Mucosa of descending colon (tissue), 3 donors: ENCODE measurements at regions not wholly inside any gene's neighbourhood (a gene's known extent, or its start where the extent isn't known, plus 50 kb on each side); places are given as distances from the start of the nearest gene placed in this dataset.
A peak's percentile ranks its signal among the peaks of the same experiment; 100 is the strongest.

Source experiments
- ATAC-seq: fragments of 200-7000 bp; cut with Tn5 transposase; one replicate; pipeline ENCODE4 v1.9.1; 2020; ENCODE audit warnings: mild to moderate bottlenecking, moderate library complexity
- DNase-seq, 3 donors: peaks; one replicate each; pipeline ENCODE4 v3.0.0-alpha.2; 2020
- H3K36me3 ChIP-seq: fragments of 200-600 bp; one replicate; pipeline ENCODE4 v1.8.0; 2021; ENCODE audit warnings: low read depth, mild to moderate bottlenecking
- H3K4me1 ChIP-seq: fragments of 200-600 bp; one replicate; pipeline ENCODE4 v1.8.0; 2021; ENCODE audit warnings: low read depth, mild to moderate bottlenecking
- H3K4me3 ChIP-seq: fragments of 200-600 bp; one replicate; pipeline ENCODE4 v1.8.0; 2021; ENCODE audit warnings: mild to moderate bottlenecking
- H3K9me3 ChIP-seq: fragments of 200-600 bp; one replicate; pipeline ENCODE4 v1.8.0; 2021; ENCODE audit warnings: mild to moderate bottlenecking
- intact Hi-C, 2 donors: fragments of 100-400 bp; cut with DNase I in 1 of 2; cut with micrococcal nuclease in 1 of 2; formaldehyde crosslinking; loops; one replicate each; pipeline versions ENCODE4 v1.11.0 to v1.11.1; 2022; cut with DNase I, micrococcal nuclease
- TF ChIP-seq, protein P1 (sequence below): fragments of 200-600 bp; IDR thresholded peaks from one replicate; pipeline ENCODE4 v1.8.0; 2022; ENCODE audit warnings: antibody characterized with exemption, mild to moderate bottlenecking
- donor health status: DM: no; HTN: no; CAD: no; lungs with moderate emphysema.
- donor health status: DM: no; HTN: no; CAD: no.
- donor health status: DM: no; HTN: yes; CAD: no.

GRCh38 chr9:95731876-95732275 is 143.6 kb upstream of the ERCC6L2 start:
- H3K9me3 ChIP-seq, result no peaks in the 10 kb centered on the region
- no peak for DNase-seq
- peaks cover 16% of the 10 kb centered on the region for H3K4me1 ChIP-seq
- intact Hi-C loops, result no loop called here
- TF ChIP-seq, protein P1, sequence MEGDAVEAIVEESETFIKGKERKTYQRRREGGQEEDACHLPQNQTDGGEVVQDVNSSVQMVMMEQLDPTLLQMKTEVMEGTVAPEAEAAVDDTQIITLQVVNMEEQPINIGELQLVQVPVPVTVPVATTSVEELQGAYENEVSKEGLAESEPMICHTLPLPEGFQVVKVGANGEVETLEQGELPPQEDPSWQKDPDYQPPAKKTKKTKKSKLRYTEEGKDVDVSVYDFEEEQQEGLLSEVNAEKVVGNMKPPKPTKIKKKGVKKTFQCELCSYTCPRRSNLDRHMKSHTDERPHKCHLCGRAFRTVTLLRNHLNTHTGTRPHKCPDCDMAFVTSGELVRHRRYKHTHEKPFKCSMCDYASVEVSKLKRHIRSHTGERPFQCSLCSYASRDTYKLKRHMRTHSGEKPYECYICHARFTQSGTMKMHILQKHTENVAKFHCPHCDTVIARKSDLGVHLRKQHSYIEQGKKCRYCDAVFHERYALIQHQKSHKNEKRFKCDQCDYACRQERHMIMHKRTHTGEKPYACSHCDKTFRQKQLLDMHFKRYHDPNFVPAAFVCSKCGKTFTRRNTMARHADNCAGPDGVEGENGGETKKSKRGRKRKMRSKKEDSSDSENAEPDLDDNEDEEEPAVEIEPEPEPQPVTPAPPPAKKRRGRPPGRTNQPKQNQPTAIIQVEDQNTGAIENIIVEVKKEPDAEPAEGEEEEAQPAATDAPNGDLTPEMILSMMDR, result no peak
- no peak overlapping the region for H3K4me3 ChIP-seq
- no peaks in the 10 kb centered on the region for H3K36me3 ChIP-seq
- ATAC-seq, result no peak

DNA sequence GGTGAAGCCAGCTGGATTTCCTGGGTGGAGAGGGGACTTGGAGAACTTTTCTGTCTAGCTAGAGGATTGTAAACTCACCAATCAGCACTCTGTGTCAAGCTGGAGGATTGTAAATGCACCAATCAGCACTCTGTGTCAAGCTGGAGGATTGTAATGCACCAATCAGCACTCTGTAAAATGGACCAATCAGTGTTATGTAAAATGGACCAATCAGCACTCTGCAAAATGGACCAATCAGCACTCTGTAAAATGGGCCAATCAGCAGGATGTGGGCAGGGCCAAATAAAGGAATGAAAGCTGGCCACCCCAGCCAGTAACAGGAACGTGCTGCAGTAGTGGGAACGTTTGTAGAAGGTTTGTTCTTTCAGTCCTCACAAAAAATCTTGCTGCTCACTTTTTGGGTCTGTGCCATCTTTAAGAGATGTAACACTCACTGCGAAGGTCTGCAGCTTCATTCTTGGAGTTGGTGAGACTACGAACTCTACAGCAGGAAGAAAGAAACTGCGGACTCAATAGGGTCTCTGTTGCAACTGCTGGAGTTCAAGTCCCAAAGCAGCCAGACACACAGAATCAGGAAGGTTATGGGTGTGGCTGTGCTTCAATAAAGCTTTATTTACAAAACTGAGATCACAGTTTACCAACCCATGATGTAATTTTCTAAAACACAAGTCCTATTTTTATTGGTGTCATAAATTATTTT is 145.7 kb upstream of the ERCC6L2 start:
- Histone ChIP-seq H3K4me3 (no peak overlapping the region), H3K36me3 (no peaks in the 10 kb centered on the region), H3K9me3 (no peaks in the 10 kb centered on the region), H3K4me1 (peaks cover 16% of the 10 kb centered on the region)
- intact Hi-C loops, result no loop called here
- DNase-seq (no peak), ATAC-seq (peak; percentile 75)
- TF ChIP-seq, protein P1, result no peak

DNA sequence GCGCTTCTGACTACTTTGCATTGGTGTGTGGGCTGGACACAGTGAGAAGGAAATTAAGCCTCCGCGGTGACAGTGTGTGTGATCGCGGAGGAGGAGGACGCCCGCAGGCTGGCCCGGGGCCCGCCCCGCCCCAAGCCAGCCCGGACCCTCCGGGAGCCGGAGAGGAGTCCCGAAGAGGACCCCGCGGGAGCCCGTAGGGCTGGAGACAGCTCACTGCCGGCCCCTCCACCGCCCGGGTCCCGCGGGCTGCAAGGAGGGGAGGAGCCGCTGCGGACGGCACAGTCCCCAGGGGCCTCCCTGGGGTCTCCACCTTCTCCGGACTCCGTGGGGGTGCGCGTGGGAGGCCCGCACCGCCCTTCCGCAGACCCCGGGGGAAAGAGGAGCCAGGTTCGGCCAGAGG is 146.4 kb upstream of the ERCC6L2 start:
- no peak overlapping the region for H3K4me3 ChIP-seq
- DNase-seq, result no peak
- peaks cover 23% of the 10 kb centered on the region for H3K4me1 ChIP-seq
- H3K9me3 ChIP-seq, result no peaks in the 10 kb centered on the region
- ATAC-seq, result no peak
- H3K36me3 ChIP-seq, result no peaks in the 10 kb centered on the region
- intact Hi-C loops, result no loop called here
- TF ChIP-seq, protein P1, result no peak

DNA sequence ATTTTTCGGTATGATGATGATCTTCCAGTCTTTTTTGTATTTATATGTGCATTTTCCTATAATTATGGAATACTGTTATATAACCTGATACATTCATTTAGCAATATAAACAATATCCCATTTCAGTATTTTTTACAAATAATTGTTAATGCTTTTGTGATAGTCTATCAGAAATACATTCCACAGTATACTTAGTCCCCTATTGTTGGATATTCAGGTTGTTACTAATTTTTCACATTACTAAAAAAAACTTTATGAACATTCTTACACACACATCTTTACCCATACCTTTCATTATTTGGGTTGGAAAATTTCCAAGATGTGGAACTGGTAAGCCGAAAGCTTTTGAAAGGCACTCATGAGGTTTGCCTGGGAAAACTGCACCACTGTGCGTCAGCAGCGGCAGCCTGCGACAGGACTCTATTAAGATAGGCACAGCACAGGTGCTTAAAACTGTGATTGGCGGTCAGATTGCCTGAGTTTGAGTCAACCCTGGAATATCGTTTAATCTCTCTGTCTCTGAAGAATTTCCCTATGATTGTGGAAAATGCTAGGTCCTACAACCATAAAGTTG is 147.5 kb upstream of the ERCC6L2 start:
- no peak for DNase-seq
- intact Hi-C loops, result no loop called here

GRCh38 chr9:95726756-95727155 is 148.7 kb upstream of the ERCC6L2 start:
- intact Hi-C loops, result no loop called here
- TF ChIP-seq, protein P1, result peak; percentile 63
- Histone ChIP-seq H3K9me3 (no peaks in the 10 kb centered on the region), H3K4me3 (no peak overlapping the region), H3K4me1 (peaks cover 21% of the 10 kb centered on the region), H3K36me3 (no peaks in the 10 kb centered on the region)
- ATAC-seq (no peak), DNase-seq (no peak)

More for the DNA sequence above, 147.5 kb upstream of the ERCC6L2 start:
- Histone ChIP-seq H3K4me1 (peaks cover 26% of the 10 kb centered on the region), H3K36me3 (no peaks in the 10 kb centered on the region), H3K4me3 (no peak overlapping the region), H3K9me3 (no peaks in the 10 kb centered on the region)
- TF ChIP-seq, protein P1, result no peak
- ATAC-seq, result no peak
